ENCODE measurements at regions not wholly inside any gene's neighbourhood (a gene's known extent, or its start where the extent isn't known, plus 50 kb on each side); places are given as distances from the start of the nearest gene placed in this dataset.

DNA sequence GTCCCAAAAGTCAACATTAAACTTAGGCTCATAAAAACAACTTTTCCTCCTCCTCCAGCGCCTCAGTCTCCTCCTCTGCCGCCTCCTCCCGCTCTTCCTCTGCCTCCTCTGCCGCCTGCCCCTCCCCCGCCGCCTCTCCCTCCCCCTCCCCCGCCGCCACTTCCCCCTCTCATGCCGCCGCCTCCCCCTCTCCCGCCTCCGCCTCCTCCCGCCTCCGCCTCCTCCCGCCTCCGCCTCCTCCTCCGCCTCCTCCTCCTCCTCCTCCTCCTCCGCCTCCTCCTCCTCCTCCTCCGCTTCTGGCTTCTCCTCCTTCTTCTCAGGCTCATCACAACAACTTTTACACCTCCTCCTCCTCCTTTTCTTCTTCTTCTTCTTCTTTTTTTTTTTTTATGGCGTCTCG lies 599.9 kb downstream of the TMEM182 start:
- peak in 1 of 5 donors; percentile 57 for DNase-seq
- intact Hi-C loops (cut with DNase I): no loop called here

DNA sequence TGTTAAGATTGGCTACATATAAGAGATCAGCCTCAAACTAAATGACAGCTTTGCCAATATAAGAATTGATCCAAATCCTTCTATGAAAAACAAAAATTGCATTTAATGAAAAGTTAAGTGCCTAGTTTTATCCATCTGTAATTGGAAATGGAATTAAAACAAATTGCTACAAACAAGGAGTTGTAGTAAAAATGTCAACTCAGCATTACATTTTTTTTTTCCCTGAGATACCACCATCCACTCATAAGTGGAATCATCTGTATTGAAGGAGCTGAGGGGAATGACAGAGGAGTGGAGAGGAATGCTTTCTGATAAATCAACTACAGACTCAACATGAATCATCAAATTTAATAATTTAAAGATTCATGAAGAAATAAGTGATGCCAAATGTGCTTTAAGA lies 601.8 kb downstream of the TMEM182 start:
- no peaks in the 10 kb centered on the region for H3K27me3 ChIP-seq (ENCODE audit: control insufficient read depth, insufficient read depth, low read length)
- no peak for FAIRE-seq
- intact Hi-C loops (cut with DNase I): no loop called here

More for the DNA sequence above, 599.9 kb downstream of the TMEM182 start:
- Histone ChIP-seq H3K36me3 (ENCODE audit: control insufficient read depth in 2 of 3, insufficient read depth in 3 of 3, low read length in 3 of 3) (no peaks in the 10 kb centered on the region), H3K4me1 (ENCODE audit: control insufficient read depth in 2 of 3, insufficient read depth in 2 of 3, low read depth in 1 of 3, low read length in 3 of 3) (no peaks in the 10 kb centered on the region), H3K9me3 (ENCODE audit: control insufficient read depth in 2 of 3, insufficient read depth in 1 of 3, low read length in 3 of 3) (no peaks in the 10 kb centered on the region), H3K27ac (ENCODE audit: low read depth in 2 of 2, low read length in 2 of 2) (no peak overlapping the region), H3K9ac (ENCODE audit: low read length in 3 of 3) (no peak overlapping the region), H3K27me3 (ENCODE audit: control insufficient read depth, insufficient read depth, low read length) (no peaks in the 10 kb centered on the region), H3K4me3 (ENCODE audit: low read length in 3 of 3) (no peak overlapping the region)
- no peak for FAIRE-seq
- TF ChIP-seq CTCF (IDR thresholded peaks at IDR 0.05; ENCODE audit: borderline replicate concordance, extremely low read depth, insufficient read depth): no peak

DNA sequence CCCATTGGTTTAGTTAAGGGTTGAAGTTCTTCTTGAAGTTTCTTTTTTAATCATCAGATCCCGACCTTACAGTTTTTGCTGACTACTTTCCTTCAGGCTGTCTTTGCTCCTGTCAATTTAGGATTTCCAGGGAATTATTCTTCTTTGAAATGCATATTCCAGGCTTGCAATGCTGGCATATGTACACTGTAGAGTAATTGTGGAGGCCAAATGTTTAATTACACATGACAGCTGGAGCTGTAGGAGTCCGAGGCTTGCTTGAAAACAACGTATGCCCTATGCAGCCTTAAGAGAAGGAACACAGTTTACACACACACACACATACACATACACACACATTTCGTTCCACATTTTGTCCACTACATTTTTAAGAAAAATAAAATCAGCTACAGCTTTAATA lies 602.3 kb downstream of the TMEM182 start:
- DNase-seq: no peak
- Histone ChIP-seq H3K27ac (ENCODE audit: low read depth in 2 of 2, low read length in 2 of 2) (no peak overlapping the region), H3K4me3 (ENCODE audit: low read length in 3 of 3) (no peak overlapping the region), H3K4me1 (ENCODE audit: control insufficient read depth in 2 of 3, insufficient read depth in 2 of 3, low read depth in 1 of 3, low read length in 3 of 3) (no peaks in the 10 kb centered on the region), H3K9me3 (ENCODE audit: control insufficient read depth in 2 of 3, insufficient read depth in 1 of 3, low read length in 3 of 3) (no peaks in the 10 kb centered on the region), H3K27me3 (ENCODE audit: control insufficient read depth, insufficient read depth, low read length) (no peaks in the 10 kb centered on the region), H3K9ac (ENCODE audit: low read length in 3 of 3) (no peak overlapping the region), H3K36me3 (ENCODE audit: control insufficient read depth in 2 of 3, insufficient read depth in 3 of 3, low read length in 3 of 3) (no peaks in the 10 kb centered on the region)
- no peak for TF ChIP-seq CTCF (IDR thresholded peaks at IDR 0.05; ENCODE audit: borderline replicate concordance, extremely low read depth, insufficient read depth)
- intact Hi-C loops (cut with DNase I): no loop called here
- FAIRE-seq: no peak

More for the DNA sequence above, 601.8 kb downstream of the TMEM182 start:
- no peak for DNase-seq
- Histone ChIP-seq H3K9me3 (ENCODE audit: control insufficient read depth in 2 of 3, insufficient read depth in 1 of 3, low read length in 3 of 3) (no peaks in the 10 kb centered on the region), H3K4me1 (ENCODE audit: control insufficient read depth in 2 of 3, insufficient read depth in 2 of 3, low read depth in 1 of 3, low read length in 3 of 3) (no peaks in the 10 kb centered on the region), H3K9ac (ENCODE audit: low read length in 3 of 3) (no peak overlapping the region), H3K36me3 (ENCODE audit: control insufficient read depth in 2 of 3, insufficient read depth in 3 of 3, low read length in 3 of 3) (no peaks in the 10 kb centered on the region), H3K4me3 (ENCODE audit: low read length in 3 of 3) (no peak overlapping the region), H3K27ac (ENCODE audit: low read depth in 2 of 2, low read length in 2 of 2) (no peak overlapping the region)
- no peak for TF ChIP-seq CTCF (IDR thresholded peaks at IDR 0.05; ENCODE audit: borderline replicate concordance, extremely low read depth, insufficient read depth)

DNA sequence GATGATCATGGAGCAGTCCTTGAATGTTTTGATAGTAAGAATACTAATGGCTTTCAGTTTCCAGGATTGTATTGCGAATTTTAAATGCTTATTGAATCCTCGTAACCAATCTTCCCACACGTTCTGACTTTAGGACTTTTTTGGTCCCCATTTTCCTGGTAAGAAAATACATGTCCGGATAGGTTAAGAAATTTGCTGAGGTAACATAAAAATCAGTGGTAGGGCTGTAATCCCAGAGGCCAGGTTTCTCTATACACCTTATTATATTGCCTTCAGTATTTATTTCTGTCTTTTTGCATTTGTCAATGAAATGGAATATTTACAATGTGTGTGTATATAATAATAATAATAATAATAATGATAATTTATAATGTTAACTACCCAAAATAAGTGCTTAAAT lies 603.2 kb downstream of the TMEM182 start:
- DNase-seq (no peak), FAIRE-seq (no peak)
- H3K27ac ChIP-seq (ENCODE audit: low read depth in 2 of 2, low read length in 2 of 2): no peak overlapping the region
- intact Hi-C loops (cut with DNase I): no loop called here
- H3K9me3 ChIP-seq (ENCODE audit: control insufficient read depth in 2 of 3, insufficient read depth in 1 of 3, low read length in 3 of 3): no peaks in the 10 kb centered on the region
- no peak for TF ChIP-seq CTCF (IDR thresholded peaks at IDR 0.05; ENCODE audit: borderline replicate concordance, extremely low read depth, insufficient read depth)
- no peaks in the 10 kb centered on the region for H3K27me3 ChIP-seq (ENCODE audit: control insufficient read depth, insufficient read depth, low read length)
- H3K4me3 ChIP-seq (ENCODE audit: low read length in 3 of 3): no peak overlapping the region
- no peak overlapping the region for H3K9ac ChIP-seq (ENCODE audit: low read length in 3 of 3)
- H3K36me3 ChIP-seq (ENCODE audit: control insufficient read depth in 2 of 3, insufficient read depth in 3 of 3, low read length in 3 of 3): no peaks in the 10 kb centered on the region
- no peaks in the 10 kb centered on the region for H3K4me1 ChIP-seq (ENCODE audit: control insufficient read depth in 2 of 3, insufficient read depth in 2 of 3, low read depth in 1 of 3, low read length in 3 of 3)

Data from kidney (tissue), 13 donors.